Fibroblast of lung (primary cell): ENCODE measurements at regions not wholly inside any gene's neighbourhood (a gene's known extent, or its start where the extent isn't known, plus 50 kb on each side); places are given as distances from the start of the nearest gene placed in this dataset.

ENCODE experiments used
- DNase-seq, 2 donors: peaks; one replicate each; pipeline versions ENCODE4 v3.0.0 to v3.0.0-alpha.2; 2010; ENCODE audit warnings: low read depth in 2 of 2
- H2AFZ ChIP-seq: 2 replicates; pipeline ENCODE4 v1.5.1; 2012; ENCODE audit warnings: low read length, control low read depth, inconsistent platforms
- H3K27ac ChIP-seq: 2 replicates; pipeline ENCODE4 v1.5.1; 2011; ENCODE audit warnings: low read length, control low read depth; ENCODE audit not compliant: insufficient read depth
- H3K27me3 ChIP-seq: 2 replicates; pipeline ENCODE4 v1.5.1; 2011; ENCODE audit warnings: mild to moderate bottlenecking, low read length; ENCODE audit not compliant: control insufficient read depth, insufficient read depth
- H3K36me3 ChIP-seq: 2 replicates; pipeline ENCODE4 v1.5.1; 2011; ENCODE audit warnings: low read length; ENCODE audit not compliant: control insufficient read depth, insufficient read depth
- H3K4me1 ChIP-seq: 2 replicates; pipeline ENCODE4 v1.5.1; 2011; ENCODE audit warnings: low read length; ENCODE audit not compliant: control insufficient read depth, insufficient read depth; ENCODE audit errors: extremely low read depth
- H3K4me2 ChIP-seq: 2 replicates; pipeline ENCODE4 v1.5.1; 2011; ENCODE audit warnings: low read length, control low read depth; ENCODE audit not compliant: insufficient read depth; ENCODE audit errors: extremely low read depth
- H3K4me3 ChIP-seq, 4 experiments: fragments of 200-600 bp in 1 of 4; sonication (generic) in 1 of 4; replicated peaks in 1 of 4; 2 replicates each; pipeline ENCODE4 v1.5.1; 2011 to 2016; ENCODE audit warnings: low read length in 4 of 4, low read depth in 3 of 4, mild to moderate bottlenecking in 3 of 4, control low read depth in 2 of 4, inconsistent platforms in 1 of 4, mixed read lengths in 1 of 4; ENCODE audit not compliant: insufficient read depth in 1 of 4; ENCODE audit errors: control extremely low read depth in 1 of 4
- H3K79me2 ChIP-seq: 2 replicates; pipeline ENCODE4 v1.5.1; 2012; ENCODE audit warnings: mild to moderate bottlenecking, low read length, inconsistent platforms; ENCODE audit not compliant: control insufficient read depth, insufficient read depth
- H3K9ac ChIP-seq: 2 replicates; pipeline ENCODE4 v1.5.1; 2011; ENCODE audit warnings: mild to moderate bottlenecking, low read length, control low read depth; ENCODE audit not compliant: insufficient read depth
- H3K9me3 ChIP-seq: 2 replicates; pipeline ENCODE4 v1.5.1; 2012; ENCODE audit warnings: low read depth, low read length; ENCODE audit not compliant: control insufficient read depth, insufficient read depth
- H4K20me1 ChIP-seq: 2 replicates; pipeline ENCODE4 v1.5.1; 2011; ENCODE audit warnings: low read length; ENCODE audit not compliant: control insufficient read depth, insufficient read depth; ENCODE audit errors: extremely low read depth
- CTCF ChIP-seq, 2 donors: IDR thresholded peaks in 1 of 2; conservative IDR thresholded peaks in 1 of 2; 1 replicate in 1 of 2; 2 replicates in 1 of 2; pipeline ENCODE4 v1.5.1; 2011 to 2012; ENCODE audit warnings: low read length in 2 of 2, control low read depth in 1 of 2, inconsistent platforms in 1 of 2, low read depth in 1 of 2, mild to moderate bottlenecking in 1 of 2
- EZH2 ChIP-seq: IDR thresholded peaks from 2 replicates; pipeline ENCODE4 v1.5.1; 2012; ENCODE audit warnings: low read length, control low read depth, mild to moderate bottlenecking; ENCODE audit errors: missing control alignments

- Histone ChIP-seq H2AFZ (no peak overlapping the region), H3K4me1 (peaks cover 2% of the 10 kb centered on the region), H3K27ac (no peak overlapping the region), H3K79me2 (no peaks in the 10 kb centered on the region), H3K9me3 (no peaks in the 10 kb centered on the region), H3K27me3 (peaks cover 7% of the 10 kb centered on the region), H3K4me2 (no peak overlapping the region), H3K36me3 (no peaks in the 10 kb centered on the region), H3K9ac (no peak overlapping the region), H3K4me3 (no peak overlapping the region), H4K20me1 (no peaks in the 10 kb centered on the region)
- no peak for DNase-seq
- TF ChIP-seq EZH2 = no peak
- TF ChIP-seq CTCF (conservative IDR thresholded peaks at IDR 0.05 in 1 of 2, IDR thresholded peaks at IDR 0.05 in 1 of 2; ENCODE audit: low read depth in 1 of 2, low read length in 2 of 2) = no peak
Measured at GRCh38 chr6:44514576-44515193, 127.2 kb downstream of the CDC5L start.

GRCh38 chr6:44522871-44523270, 135.4 kb downstream of the CDC5L start:
- no peaks in the 10 kb centered on the region for H3K79me2 ChIP-seq
- H3K4me1 ChIP-seq = no peaks in the 10 kb centered on the region
- H3K27ac ChIP-seq = no peak overlapping the region
- no peak for DNase-seq
- H4K20me1 ChIP-seq = no peaks in the 10 kb centered on the region
- H3K9me3 ChIP-seq = no peaks in the 10 kb centered on the region
- H3K27me3 ChIP-seq = peaks cover 4% of the 10 kb centered on the region
- no peak overlapping the region for H3K4me3 ChIP-seq
- no peaks in the 10 kb centered on the region for H3K36me3 ChIP-seq
- H3K9ac ChIP-seq = no peak overlapping the region
- TF ChIP-seq CTCF (conservative IDR thresholded peaks at IDR 0.05 in 1 of 2, IDR thresholded peaks at IDR 0.05 in 1 of 2; ENCODE audit: low read depth in 1 of 2, low read length in 2 of 2) (no peak), EZH2 (no peak)
- no peak overlapping the region for H3K4me2 ChIP-seq
- no peak overlapping the region for H2AFZ ChIP-seq

- Histone ChIP-seq H3K4me1 (no peaks in the 10 kb centered on the region), H3K27ac (no peak overlapping the region), H3K27me3 (peaks cover 10% of the 10 kb centered on the region), H3K36me3 (no peaks in the 10 kb centered on the region), H3K4me2 (no peak overlapping the region), H3K79me2 (no peaks in the 10 kb centered on the region), H3K9me3 (no peaks in the 10 kb centered on the region), H3K4me3 (no peak overlapping the region), H3K9ac (no peak overlapping the region), H4K20me1 (no peaks in the 10 kb centered on the region), H2AFZ (no peak overlapping the region)
- TF ChIP-seq EZH2 (no peak), CTCF (conservative IDR thresholded peaks at IDR 0.05 in 1 of 2, IDR thresholded peaks at IDR 0.05 in 1 of 2; ENCODE audit: low read depth in 1 of 2, low read length in 2 of 2) (no peak)
- no peak for DNase-seq
Measured at GRCh38 chr6:44524476-44525227, 137.1 kb downstream of the CDC5L start.
